HL-60 (cell line): ENCODE measurements at regions not wholly inside any gene's neighbourhood (a gene's known extent, or its start where the extent isn't known, plus 50 kb on each side); places are given as distances from the start of the nearest gene placed in this dataset.

Experiments used
- DNase-seq, 2 experiments: peaks; one replicate each; pipeline ENCODE4 v3.0.0-alpha.2; 2010 to 2020; ENCODE audit warnings: low read depth in 1 of 2, low spot score in 1 of 2
- H3K27ac ChIP-seq: fragments of 250-450 bp; sonication (Bioruptor Pico); replicated peaks from 2 replicates; pipeline ENCODE4 v1.5.1; 2020; ENCODE audit warnings: mild to moderate bottlenecking, moderate library complexity
- H3K27me3 ChIP-seq: fragments of 250-450 bp; sonication (Bioruptor Pico); 2 replicates; pipeline ENCODE4 v1.5.1; 2021; ENCODE audit warnings: mild to moderate bottlenecking, moderate library complexity; ENCODE audit not compliant: insufficient read depth, poor library complexity, severe bottlenecking
- H3K4me3 ChIP-seq: replicated peaks from 2 replicates; pipeline ENCODE4 v1.5.1; 2011; ENCODE audit warnings: mild to moderate bottlenecking, control low read depth, low read length; ENCODE audit not compliant: insufficient read depth
- CTCF ChIP-seq: IDR thresholded peaks from one replicate; pipeline ENCODE4 v1.5.1; 2011; ENCODE audit warnings: low read length, control low read depth, inconsistent platforms; ENCODE audit not compliant: insufficient read depth
- GABPA ChIP-seq: IDR thresholded peaks from 2 replicates; pipeline ENCODE4 v1.6.1; 2012; ENCODE audit warnings: low read depth
- POLR2AphosphoS5 ChIP-seq: IDR thresholded peaks from 2 replicates; pipeline ENCODE4 v1.6.1; 2012; ENCODE audit warnings: low read depth
- SPI1 ChIP-seq: IDR thresholded peaks from 2 replicates; pipeline ENCODE4 v1.6.1; 2012; ENCODE audit warnings: low read depth, mild to moderate bottlenecking, borderline replicate concordance
- TF ChIP-seq, protein P1 (sequence below): IDR thresholded peaks from 2 replicates; pipeline ENCODE4 v1.6.1; 2012; ENCODE audit warnings: low read depth; ENCODE audit not compliant: insufficient replicate concordance

DNA sequence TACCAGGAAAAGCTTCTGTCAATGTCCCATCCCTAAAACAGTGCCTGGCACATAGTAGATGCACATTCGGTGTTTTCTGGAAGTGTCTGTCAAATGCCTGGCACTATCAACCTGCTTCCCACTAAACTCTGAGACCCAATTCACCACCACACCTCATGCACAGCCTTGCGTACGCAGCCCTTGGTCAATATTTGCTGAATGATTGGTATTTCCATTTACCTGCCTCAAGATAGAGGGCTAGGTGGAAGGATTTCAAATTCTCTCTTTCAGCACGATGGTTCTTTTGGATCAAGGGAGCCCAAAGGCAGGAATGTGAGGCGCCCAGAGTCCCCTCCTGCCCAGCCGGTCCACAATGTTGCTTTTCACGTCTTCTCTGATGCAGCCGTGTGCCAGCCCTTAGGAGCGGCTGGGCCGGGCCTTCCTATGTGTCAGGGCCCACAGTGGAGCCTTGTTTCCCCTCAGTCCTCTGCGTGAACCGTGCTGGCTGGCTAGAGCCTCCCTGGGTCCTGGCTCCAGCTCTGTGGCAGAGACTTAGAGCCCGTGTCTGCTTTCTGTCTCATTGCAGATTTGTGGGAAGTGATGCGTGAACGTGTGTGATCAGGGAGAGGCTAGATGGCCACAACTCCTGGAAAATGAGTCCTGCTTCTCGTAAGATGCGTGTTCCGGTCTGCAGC lies 99.9 kb upstream of the RFLNA start:
- no peak for TF ChIP-seq GABPA
- TF ChIP-seq POLR2AphosphoS5: no peak
- no peak for TF ChIP-seq CTCF
- TF ChIP-seq, protein P1, sequence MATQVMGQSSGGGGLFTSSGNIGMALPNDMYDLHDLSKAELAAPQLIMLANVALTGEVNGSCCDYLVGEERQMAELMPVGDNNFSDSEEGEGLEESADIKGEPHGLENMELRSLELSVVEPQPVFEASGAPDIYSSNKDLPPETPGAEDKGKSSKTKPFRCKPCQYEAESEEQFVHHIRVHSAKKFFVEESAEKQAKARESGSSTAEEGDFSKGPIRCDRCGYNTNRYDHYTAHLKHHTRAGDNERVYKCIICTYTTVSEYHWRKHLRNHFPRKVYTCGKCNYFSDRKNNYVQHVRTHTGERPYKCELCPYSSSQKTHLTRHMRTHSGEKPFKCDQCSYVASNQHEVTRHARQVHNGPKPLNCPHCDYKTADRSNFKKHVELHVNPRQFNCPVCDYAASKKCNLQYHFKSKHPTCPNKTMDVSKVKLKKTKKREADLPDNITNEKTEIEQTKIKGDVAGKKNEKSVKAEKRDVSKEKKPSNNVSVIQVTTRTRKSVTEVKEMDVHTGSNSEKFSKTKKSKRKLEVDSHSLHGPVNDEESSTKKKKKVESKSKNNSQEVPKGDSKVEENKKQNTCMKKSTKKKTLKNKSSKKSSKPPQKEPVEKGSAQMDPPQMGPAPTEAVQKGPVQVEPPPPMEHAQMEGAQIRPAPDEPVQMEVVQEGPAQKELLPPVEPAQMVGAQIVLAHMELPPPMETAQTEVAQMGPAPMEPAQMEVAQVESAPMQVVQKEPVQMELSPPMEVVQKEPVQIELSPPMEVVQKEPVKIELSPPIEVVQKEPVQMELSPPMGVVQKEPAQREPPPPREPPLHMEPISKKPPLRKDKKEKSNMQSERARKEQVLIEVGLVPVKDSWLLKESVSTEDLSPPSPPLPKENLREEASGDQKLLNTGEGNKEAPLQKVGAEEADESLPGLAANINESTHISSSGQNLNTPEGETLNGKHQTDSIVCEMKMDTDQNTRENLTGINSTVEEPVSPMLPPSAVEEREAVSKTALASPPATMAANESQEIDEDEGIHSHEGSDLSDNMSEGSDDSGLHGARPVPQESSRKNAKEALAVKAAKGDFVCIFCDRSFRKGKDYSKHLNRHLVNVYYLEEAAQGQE: no peak
- no peak for TF ChIP-seq SPI1
- H3K27me3 ChIP-seq: no peaks in the 10 kb centered on the region
- no peak overlapping the region for H3K27ac ChIP-seq
- no peak overlapping the region for H3K4me3 ChIP-seq
- no peak for DNase-seq

- TF ChIP-seq GABPA: no peak
- TF ChIP-seq, protein P1: no peak
- no peak for TF ChIP-seq SPI1
- TF ChIP-seq POLR2AphosphoS5: no peak
- no peak for TF ChIP-seq CTCF
- H3K27ac ChIP-seq: no peak overlapping the region
- DNase-seq: no peak
- H3K27me3 ChIP-seq: no peaks in the 10 kb centered on the region
- H3K4me3 ChIP-seq: no peak overlapping the region
Measured at GRCh38 chr12:124195567-124195942, 99.3 kb upstream of the RFLNA start.

DNA sequence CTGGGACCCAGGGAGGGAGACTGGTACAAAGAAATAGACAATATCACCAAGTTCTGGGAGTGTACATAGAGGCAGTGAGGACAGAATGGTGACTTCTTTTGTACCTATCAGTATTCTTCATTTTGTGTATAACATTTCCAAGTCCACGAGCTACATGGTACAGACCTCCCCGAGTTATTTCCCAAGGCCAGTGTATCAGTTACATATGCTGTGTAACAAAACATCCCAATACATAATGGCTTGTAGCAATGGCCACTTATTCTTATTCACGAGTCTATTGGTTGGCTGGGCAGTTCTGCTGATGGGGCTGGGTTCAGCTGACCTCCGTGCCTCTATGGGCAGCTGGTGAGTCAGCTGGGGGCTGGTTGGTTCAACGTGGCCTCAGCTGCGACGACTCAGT lies 98.7 kb upstream of the RFLNA start:
- TF ChIP-seq GABPA (no peak), CTCF (no peak), SPI1 (no peak), POLR2AphosphoS5 (no peak)
- TF ChIP-seq, protein P1: no peak
- DNase-seq: no peak
- H3K27me3 ChIP-seq: no peaks in the 10 kb centered on the region
- no peak overlapping the region for H3K4me3 ChIP-seq
- no peak overlapping the region for H3K27ac ChIP-seq
